H7 (cell line): ENCODE measurements at regions not wholly inside any gene's neighbourhood (a gene's known extent, or its start where the extent isn't known, plus 50 kb on each side); places are given as distances from the start of the nearest gene placed in this dataset.

Experiments used
- DNase-seq: peaks from one replicate; pipeline ENCODE4 v3.0.0; 2012
- H3K27me3 ChIP-seq: 2 replicates; pipeline ENCODE4 v1.6.0; 2011; ENCODE audit warnings: mild to moderate bottlenecking, low read length; ENCODE audit not compliant: control insufficient read depth, insufficient read depth
- H3K36me3 ChIP-seq: replicated peaks from 2 replicates; pipeline ENCODE4 v1.5.1; 2011; ENCODE audit warnings: low read length; ENCODE audit not compliant: control insufficient read depth, insufficient read depth
- H3K4me3 ChIP-seq: 2 replicates; pipeline ENCODE4 v1.5.1; 2011; ENCODE audit warnings: low read depth, mild to moderate bottlenecking, control low read depth, low read length, moderate library complexity; ENCODE audit not compliant: insufficient read depth

GRCh38 chr14:95466506-95466905 is 49.9 kb downstream of the SYNE3 start:
- no peaks in the 10 kb centered on the region for H3K36me3 ChIP-seq
- H3K27me3 ChIP-seq: peaks cover 2% of the 10 kb centered on the region; the same call in 1 of the 2 replicates
- DNase-seq: no peak
- H3K4me3 ChIP-seq: no peak overlapping the region

DNA sequence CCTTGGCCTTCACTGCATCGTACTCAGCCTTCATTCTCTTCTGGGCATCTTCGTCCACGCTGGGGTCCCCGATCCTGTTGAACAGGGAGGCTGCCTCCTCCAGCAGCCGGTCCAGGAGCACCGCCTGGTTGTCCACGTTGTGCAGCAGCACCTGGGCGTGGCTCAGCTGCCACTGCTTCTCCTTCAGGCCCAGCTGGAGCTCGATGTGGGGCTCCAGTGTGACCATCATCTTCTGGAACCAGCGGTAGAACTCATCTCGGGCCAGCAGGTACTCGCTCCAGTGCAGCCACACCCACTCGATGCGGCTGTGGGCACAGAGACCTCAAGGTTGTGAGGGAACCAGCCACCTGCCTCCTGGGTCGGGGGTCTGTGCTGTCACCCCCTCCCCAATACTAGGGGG is 50.5 kb downstream of the SYNE3 start:
- Histone ChIP-seq H3K36me3 (no peaks in the 10 kb centered on the region), H3K4me3 (no peak overlapping the region), H3K27me3 (peaks cover 2% of the 10 kb centered on the region; the same call in 1 of the 2 replicates)
- no peak for DNase-seq

- H3K4me3 ChIP-seq: no peak overlapping the region
- DNase-seq: no peak
- H3K36me3 ChIP-seq: no peaks in the 10 kb centered on the region
- peaks cover 2% of the 10 kb centered on the region; the same call in 1 of the 2 replicates for H3K27me3 ChIP-seq
Measured at GRCh38 chr14:95465358-95465757, 51.1 kb downstream of the SYNE3 start.

- Histone ChIP-seq H3K4me3 (no peak overlapping the region), H3K36me3 (no peaks in the 10 kb centered on the region), H3K27me3 (peaks cover 2% of the 10 kb centered on the region; the same call in 1 of the 2 replicates)
- no peak for DNase-seq
Measured at GRCh38 chr14:95464514-95464913, 51.9 kb downstream of the SYNE3 start.

DNA sequence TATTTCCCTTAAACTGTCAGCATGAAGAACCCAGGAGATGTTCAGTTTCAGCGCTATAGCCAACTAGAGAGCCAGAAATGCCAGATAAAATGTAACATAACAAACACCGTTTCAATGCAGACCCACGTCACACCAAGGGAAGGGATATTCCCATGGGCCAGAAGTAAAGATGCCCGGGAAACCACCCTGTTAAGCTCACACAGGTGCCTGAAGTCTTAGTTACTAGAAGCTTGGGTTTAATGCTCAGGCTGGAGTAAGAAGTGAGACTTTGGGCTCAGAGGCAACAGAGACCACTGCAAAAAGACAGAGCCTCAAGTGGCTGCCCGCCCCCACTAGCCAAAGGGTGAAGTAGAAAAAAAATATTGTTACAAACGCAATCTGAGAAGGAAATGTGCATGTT is 52.3 kb downstream of the SYNE3 start:
- Histone ChIP-seq H3K36me3 (no peaks in the 10 kb centered on the region), H3K4me3 (no peak overlapping the region), H3K27me3 (peaks cover 2% of the 10 kb centered on the region; the same call in 1 of the 2 replicates)
- no peak for DNase-seq

DNA sequence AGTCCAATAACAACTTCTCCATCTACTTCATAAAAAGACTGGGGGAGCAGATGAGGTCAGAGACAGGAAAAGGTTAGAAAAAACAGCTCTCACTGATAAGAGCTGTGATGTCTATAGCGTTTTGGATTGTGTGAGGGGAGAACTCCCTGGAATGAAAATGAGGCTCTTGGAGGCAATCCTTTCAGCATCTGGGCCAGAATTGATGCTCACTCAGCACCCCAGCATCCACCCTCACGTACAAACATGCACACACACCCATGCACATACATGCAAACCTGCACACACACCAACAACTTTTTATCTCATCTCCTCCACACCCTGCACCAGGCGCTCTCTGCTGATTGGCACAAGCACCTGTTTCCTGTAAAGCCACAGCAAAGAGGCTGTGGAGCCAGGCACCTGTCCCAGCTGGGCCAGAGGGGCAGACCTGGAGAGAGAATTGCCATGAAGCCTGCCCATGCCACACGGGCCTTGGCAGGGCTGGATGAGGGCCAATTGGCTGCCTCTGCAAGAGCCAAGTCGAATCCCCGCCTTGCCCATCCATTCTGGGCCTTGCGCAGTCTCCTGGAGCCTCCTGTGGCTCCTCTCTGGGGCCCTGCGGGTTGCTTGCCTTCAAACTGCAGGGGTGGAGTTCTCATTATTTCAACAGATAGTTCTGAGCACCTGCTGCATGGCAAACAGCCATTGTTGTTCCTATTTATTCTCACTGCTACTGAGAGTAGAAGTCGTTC is 53.1 kb downstream of the SYNE3 start:
- peaks cover 2% of the 10 kb centered on the region; the same call in 1 of the 2 replicates for H3K27me3 ChIP-seq
- no peaks in the 10 kb centered on the region for H3K36me3 ChIP-seq
- no peak overlapping the region for H3K4me3 ChIP-seq
- no peak for DNase-seq

DNA sequence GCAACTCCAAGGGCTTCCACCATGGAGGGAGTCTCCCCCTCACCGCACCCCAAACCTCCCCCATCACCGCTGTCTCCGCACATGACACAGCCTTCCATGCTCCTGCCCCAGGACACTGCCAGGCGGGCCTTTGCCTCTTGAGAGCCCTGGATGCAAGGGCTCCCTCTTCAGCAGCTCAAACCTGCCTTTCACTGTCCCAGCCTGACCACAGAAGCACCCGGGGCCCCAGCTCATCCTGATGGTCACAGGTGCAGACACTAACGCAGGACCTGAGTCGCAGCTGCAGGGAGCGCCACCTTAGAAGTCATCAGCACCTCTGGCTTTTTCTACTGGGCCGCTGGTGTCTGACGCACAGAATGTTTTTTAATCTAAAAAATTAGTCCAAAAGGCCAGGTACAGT is 54.0 kb downstream of the SYNE3 start:
- Histone ChIP-seq H3K4me3 (no peak overlapping the region), H3K27me3 (peaks cover 2% of the 10 kb centered on the region; the same call in 1 of the 2 replicates), H3K36me3 (no peaks in the 10 kb centered on the region)
- DNase-seq: no peak

DNA sequence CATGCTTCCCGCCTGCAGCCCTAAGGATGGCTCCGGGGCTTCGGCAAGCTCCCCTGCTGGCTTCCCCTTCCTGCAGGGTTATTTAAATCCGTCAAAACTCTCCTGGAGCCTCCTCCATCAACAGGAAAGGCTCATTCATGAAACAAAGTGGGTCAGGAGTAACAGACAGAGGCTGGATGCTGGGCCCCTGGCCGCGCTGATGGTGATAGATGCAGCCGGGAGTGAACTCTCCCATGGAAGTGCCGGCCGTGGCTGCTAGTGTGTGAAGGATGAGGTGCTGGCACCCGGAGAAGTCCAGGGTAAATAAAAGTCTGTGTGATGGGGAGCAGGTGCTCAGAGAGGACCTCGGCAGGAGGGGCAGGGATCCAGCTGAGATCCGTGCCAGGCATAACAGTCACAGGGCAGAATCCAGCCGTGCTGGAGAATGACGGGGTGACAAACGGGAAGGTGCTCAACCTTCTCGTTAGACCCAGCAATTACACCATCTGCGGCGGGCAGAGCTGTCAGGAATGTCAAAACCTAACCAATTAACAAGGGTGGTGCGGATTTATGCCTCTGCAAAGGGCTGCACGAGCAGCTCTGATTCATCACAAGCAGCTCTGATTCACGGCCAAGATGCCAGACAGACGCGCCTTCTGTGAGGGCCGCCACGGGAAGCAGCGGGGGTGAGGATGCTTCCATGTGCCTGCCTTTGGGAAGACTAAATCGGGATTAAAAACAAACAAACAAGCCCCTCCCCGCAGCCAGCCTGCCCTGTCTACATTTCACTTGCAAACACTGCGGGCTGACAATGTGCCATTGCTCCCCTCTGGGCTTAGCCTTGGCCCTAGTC is 55.6 kb downstream of the SYNE3 start:
- no peak overlapping the region for H3K4me3 ChIP-seq
- no peaks in the 10 kb centered on the region for H3K36me3 ChIP-seq
- peaks cover 2% of the 10 kb centered on the region; the same call in 1 of the 2 replicates for H3K27me3 ChIP-seq
- peak; percentile 77 for DNase-seq

GRCh38 chr14:95458906-95459305 is 57.5 kb downstream of the SYNE3 start:
- Histone ChIP-seq H3K27me3 (peaks cover 2% of the 10 kb centered on the region; the same call in 1 of the 2 replicates), H3K36me3 (no peaks in the 10 kb centered on the region), H3K4me3 (no peak overlapping the region)
- DNase-seq: no peak

- Histone ChIP-seq H3K36me3 (no peaks in the 10 kb centered on the region), H3K27me3 (peaks cover 2% of the 10 kb centered on the region; the same call in 1 of the 2 replicates), H3K4me3 (no peak overlapping the region)
- DNase-seq: no peak
Measured at GRCh38 chr14:95458459-95458858, 58.0 kb downstream of the SYNE3 start.

GRCh38 chr14:95456281-95456680 is 60.2 kb downstream of the SYNE3 start:
- DNase-seq: no peak
- Histone ChIP-seq H3K36me3 (no peaks in the 10 kb centered on the region), H3K27me3 (no peaks in the 10 kb centered on the region), H3K4me3 (no peak overlapping the region)

DNA sequence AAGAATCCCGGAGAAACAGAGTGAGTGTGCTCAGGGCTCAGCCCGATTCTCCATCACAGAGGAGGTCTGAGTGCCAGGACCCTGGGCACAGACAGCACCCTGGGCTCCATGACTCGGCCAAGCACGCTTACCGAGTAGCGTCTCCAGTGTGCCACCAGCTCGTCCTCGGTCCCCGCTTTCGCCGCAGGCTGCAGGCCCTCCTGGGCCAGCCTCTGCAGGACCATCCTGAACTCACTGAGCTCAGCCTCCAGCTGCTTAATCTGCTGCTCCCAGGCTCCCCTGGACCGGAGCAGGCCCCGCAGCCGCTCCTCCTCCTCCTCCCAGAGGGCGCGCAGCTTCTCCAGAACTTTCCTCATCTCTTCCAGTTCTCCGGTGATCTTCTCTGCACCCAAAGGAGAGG is 61.2 kb downstream of the SYNE3 start:
- no peak for DNase-seq
- H3K27me3 ChIP-seq: no peaks in the 10 kb centered on the region
- H3K36me3 ChIP-seq: no peaks in the 10 kb centered on the region
- H3K4me3 ChIP-seq: no peak overlapping the region

DNA sequence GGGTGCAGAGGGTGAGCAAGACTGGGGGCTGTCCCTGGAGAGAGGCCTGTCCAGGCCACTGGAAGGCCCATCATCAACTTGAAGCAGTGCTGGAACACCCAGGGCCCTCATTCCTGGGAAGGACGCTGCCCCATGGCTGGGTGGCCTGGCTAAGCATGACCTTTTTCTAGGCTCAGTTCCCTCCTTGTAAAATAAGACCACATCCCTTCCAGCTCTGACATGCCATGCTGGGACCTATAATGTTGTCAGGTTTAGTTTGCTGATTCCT is 62.8 kb downstream of the SYNE3 start:
- Histone ChIP-seq H3K4me3 (no peak overlapping the region), H3K36me3 (no peaks in the 10 kb centered on the region)
- no peak for DNase-seq

GRCh38 chr14:95452893-95453712 is 63.3 kb downstream of the SYNE3 start:
- no peak for DNase-seq
- H3K36me3 ChIP-seq: no peaks in the 10 kb centered on the region
- no peaks in the 10 kb centered on the region for H3K27me3 ChIP-seq
- H3K4me3 ChIP-seq: no peak overlapping the region

More for the DNA sequence above, 62.8 kb downstream of the SYNE3 start:
- H3K27me3 ChIP-seq: no peaks in the 10 kb centered on the region
